H9 (cell line): ENCODE measurements at regions not wholly inside any gene's neighbourhood (a gene's known extent, or its start where the extent isn't known, plus 50 kb on each side); places are given as distances from the start of the nearest gene placed in this dataset.

Experiments
- DNase-seq: peaks from one replicate; pipeline ENCODE4 v3.0.0-alpha.2; 2017
- H2AFZ ChIP-seq: one replicate; pipeline ENCODE4 v1.6.1; 2013; ENCODE audit warnings: mild to moderate bottlenecking, low read length, control low read depth, moderate library complexity
- H2AK5ac ChIP-seq: 2 replicates; pipeline ENCODE4 v1.6.1; 2013; ENCODE audit warnings: low read length, control low read depth, mixed read lengths; ENCODE audit not compliant: insufficient read length
- H2BK120ac ChIP-seq: one replicate; pipeline ENCODE4 v1.6.1; 2013; ENCODE audit warnings: low read depth, mild to moderate bottlenecking, low read length, control low read depth, inconsistent platforms; ENCODE audit not compliant: poor library complexity, severe bottlenecking
- H2BK12ac ChIP-seq: 2 replicates; pipeline ENCODE4 v1.6.1; 2013; ENCODE audit warnings: low read length, control low read depth, mixed read lengths, low read depth; ENCODE audit not compliant: insufficient read length
- H2BK15ac ChIP-seq: 2 replicates; pipeline ENCODE4 v1.6.1; 2013; ENCODE audit warnings: low read depth, low read length, control low read depth
- H2BK20ac ChIP-seq: one replicate; pipeline ENCODE4 v1.6.1; 2013; ENCODE audit warnings: low read depth, mild to moderate bottlenecking, low read length, control low read depth, inconsistent platforms; ENCODE audit not compliant: poor library complexity, severe bottlenecking
- H2BK5ac ChIP-seq: 2 replicates; pipeline ENCODE4 v1.6.1; 2013; ENCODE audit warnings: low read length, control low read depth, mixed read lengths; ENCODE audit not compliant: insufficient read length
- H3K14ac ChIP-seq: 2 replicates; pipeline ENCODE4 v1.6.1; 2013; ENCODE audit warnings: low read length, control low read depth; ENCODE audit not compliant: insufficient read depth
- H3K18ac ChIP-seq: 2 replicates; pipeline ENCODE4 v1.6.1; 2013; ENCODE audit warnings: low read depth, mild to moderate bottlenecking, mixed read lengths, low read length, control low read depth; ENCODE audit not compliant: insufficient read length
- H3K23ac ChIP-seq: 2 replicates; pipeline ENCODE4 v1.6.1; 2013; ENCODE audit warnings: low read length, control low read depth, mixed read lengths, low read depth; ENCODE audit not compliant: insufficient read length
- H3K23me2 ChIP-seq: 2 replicates; pipeline ENCODE4 v1.6.1; 2013; ENCODE audit warnings: low read depth, mild to moderate bottlenecking, mixed read lengths, low read length, control low read depth; ENCODE audit not compliant: insufficient read length, poor library complexity, severe bottlenecking
- H3K27ac ChIP-seq: 2 replicates; pipeline ENCODE4 v1.5.1; 2013; ENCODE audit warnings: low read length, control low read depth, mixed read lengths, low read depth; ENCODE audit not compliant: insufficient read length
- H3K27me3 ChIP-seq: 2 replicates; pipeline ENCODE4 v1.6.1; 2013; ENCODE audit warnings: low read length, control low read depth, inconsistent platforms; ENCODE audit not compliant: insufficient read depth
- H3K4ac ChIP-seq: 2 replicates; pipeline ENCODE4 v1.6.1; 2013; ENCODE audit warnings: low read depth, mild to moderate bottlenecking, control low read depth, inconsistent platforms, low read length, moderate library complexity
- H3K4me1 ChIP-seq: 2 replicates; pipeline ENCODE4 v1.6.1; 2013; ENCODE audit warnings: low read length, control low read depth, inconsistent platforms; ENCODE audit not compliant: insufficient read depth
- H3K4me2 ChIP-seq: 2 replicates; pipeline ENCODE4 v1.6.1; 2013; ENCODE audit warnings: low read length, control low read depth, mixed read lengths; ENCODE audit not compliant: insufficient read length, insufficient read depth
- H3K56ac ChIP-seq: 2 replicates; pipeline ENCODE4 v1.6.1; 2013; ENCODE audit warnings: low read depth, mild to moderate bottlenecking, mixed read lengths, low read length, control low read depth; ENCODE audit not compliant: insufficient read length
- H3K79me1 ChIP-seq: 2 replicates; pipeline ENCODE4 v1.6.1; 2013; ENCODE audit warnings: low read depth, mild to moderate bottlenecking, moderate library complexity, low read length, control low read depth, inconsistent platforms; ENCODE audit not compliant: insufficient read depth, poor library complexity, severe bottlenecking
- H3K79me2 ChIP-seq: 2 replicates; pipeline ENCODE4 v1.6.1; 2013; ENCODE audit warnings: low read length, control low read depth, inconsistent platforms; ENCODE audit not compliant: insufficient read depth
- H3K9ac ChIP-seq: 2 replicates; pipeline ENCODE4 v1.6.1; 2013; ENCODE audit warnings: low read length, control low read depth, mixed read lengths; ENCODE audit not compliant: insufficient read length; ENCODE audit errors: extremely low read depth
- H3K9me3 ChIP-seq: one replicate; pipeline ENCODE4 v1.6.1; 2013; ENCODE audit warnings: low read depth, low read length, inconsistent platforms; ENCODE audit not compliant: control insufficient read depth
- H3T11ph ChIP-seq: one replicate; pipeline ENCODE4 v1.6.1; 2013; ENCODE audit warnings: mild to moderate bottlenecking, low read length, control low read depth, inconsistent platforms
- H4K20me1 ChIP-seq: one replicate; pipeline ENCODE4 v1.6.1; 2013; ENCODE audit not compliant: control insufficient read depth, insufficient read length, insufficient read depth
- H4K5ac ChIP-seq: 2 replicates; pipeline ENCODE4 v1.6.1; 2013; ENCODE audit warnings: low read depth, mild to moderate bottlenecking, mixed read lengths, low read length, control low read depth; ENCODE audit not compliant: insufficient read length
- H4K8ac ChIP-seq: replicated peaks from 2 replicates; pipeline ENCODE4 v1.6.1; 2013; ENCODE audit warnings: low read length, control low read depth, mixed read lengths, low read depth; ENCODE audit not compliant: insufficient read length
- H4K91ac ChIP-seq: 2 replicates; pipeline ENCODE4 v1.6.1; 2013; ENCODE audit warnings: low read depth, mild to moderate bottlenecking, moderate library complexity, mixed read lengths, low read length, control low read depth; ENCODE audit not compliant: insufficient read length
- H3K27ac Mint-ChIP-seq, 3 experiments: 2 replicates in 2 of 3; 3 replicates in 1 of 3; pipeline ENCODE4 v1.8.0; 2020 to 2021; ENCODE audit warnings: mixed read lengths in 3 of 3, mild to moderate bottlenecking in 1 of 3, moderate library complexity in 1 of 3
- H3K27me3 Mint-ChIP-seq: 2 replicates; pipeline ENCODE4 v1.8.0; 2021; ENCODE audit warnings: low read depth, mild to moderate bottlenecking, moderate library complexity, mixed read lengths
- H3K36me3 Mint-ChIP-seq, 3 experiments: 2 replicates in 2 of 3; 3 replicates in 1 of 3; pipeline ENCODE4 v1.8.0; 2020 to 2021; ENCODE audit warnings: low read depth in 3 of 3, mixed read lengths in 3 of 3; ENCODE audit not compliant: insufficient read depth in 1 of 3
- H3K4me1 Mint-ChIP-seq, 2 experiments: 2 replicates each; pipeline ENCODE4 v1.8.0; 2020; ENCODE audit warnings: mixed read lengths in 2 of 2
- H3K4me3 Mint-ChIP-seq, 2 experiments: 2 replicates in 1 of 2; 3 replicates in 1 of 2; pipeline ENCODE4 v1.8.0; 2020 to 2021; ENCODE audit warnings: mild to moderate bottlenecking in 2 of 2, mixed read lengths in 2 of 2, moderate library complexity in 1 of 2
- H3K9me3 Mint-ChIP-seq, 2 experiments: 2 replicates in 1 of 2; 3 replicates in 1 of 2; pipeline ENCODE4 v1.8.0; 2020; ENCODE audit warnings: mild to moderate bottlenecking in 2 of 2, mixed read lengths in 2 of 2, moderate library complexity in 1 of 2
- CTCF ChIP-seq: fragments of 200-600 bp; sonication (generic); conservative IDR thresholded peaks from 3 replicates; pipeline ENCODE4 v1.8.0; 2021; ENCODE audit warnings: antibody characterized with exemption, mild to moderate bottlenecking
- WGBS: extraction: QIAGEN DNeasy Blood & Tissue Kit; methylation state at CpG from one replicate; pipeline ENCODE4 v1.1.7; 2013; ENCODE audit warnings: missing lambda C conversion rate, low lambda C conversion rate, mixed read lengths; ENCODE audit not compliant: insufficient read length; ENCODE audit errors: extremely low coverage; 5-methylcytosine and 5-hydroxymethylcytosine counted together

DNA sequence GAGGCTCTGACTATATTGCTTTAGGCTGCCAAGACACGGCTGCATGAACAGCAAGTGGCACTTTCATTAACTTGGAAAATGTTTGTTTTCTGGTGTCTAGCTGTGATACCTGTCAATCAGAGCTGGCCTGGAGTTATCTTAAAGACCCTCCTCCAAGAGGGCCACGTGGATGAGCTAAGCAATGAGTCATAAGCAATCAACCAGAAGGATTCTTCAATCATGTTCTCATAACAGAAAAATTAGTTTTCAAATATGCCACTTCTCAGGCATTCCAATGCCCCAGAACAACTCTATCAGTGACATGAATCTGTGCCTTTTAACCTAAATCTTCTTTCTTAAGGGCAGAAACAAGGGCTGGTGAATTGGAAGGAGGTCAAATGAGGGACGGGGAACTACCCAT lies 283.0 kb downstream of the HTR1B start:
- Histone ChIP-seq H3K18ac (no peak overlapping the region), H3K56ac (no peak overlapping the region), H3K4me2 (no peak overlapping the region), H3K9ac (no peak overlapping the region), H3K23me2 (no peaks in the 10 kb centered on the region), H4K5ac (no peak overlapping the region), H3K27me3 (no peaks in the 10 kb centered on the region), H3K27ac (no peak overlapping the region), H2BK120ac (no peak overlapping the region), H3T11ph (no peak overlapping the region), H3K79me2 (no peaks in the 10 kb centered on the region), H3K23ac (no peak overlapping the region), H2BK5ac (no peak overlapping the region), H2BK15ac (no peak overlapping the region), H3K9me3 (no peaks in the 10 kb centered on the region), H4K91ac (no peak overlapping the region), H2AFZ (no peak overlapping the region), H3K4me1 (no peaks in the 10 kb centered on the region), H4K20me1 (no peaks in the 10 kb centered on the region), H3K14ac (no peak overlapping the region), H3K4ac (no peak overlapping the region), H2BK12ac (no peak overlapping the region), H2BK20ac (no peak overlapping the region), H4K8ac (no peak overlapping the region), H2AK5ac (no peak overlapping the region), H3K79me1 (no peaks in the 10 kb centered on the region)
- peaks cover 0 to 4% of the 10 kb centered on the region in 2 experiments; a peak in 2 of 5 replicates for H3K9me3 Mint-ChIP-seq
- H3K36me3 Mint-ChIP-seq: no peaks in the 10 kb centered on the region
- no peak overlapping the region for H3K4me3 Mint-ChIP-seq
- no peak for DNase-seq
- no peaks in the 10 kb centered on the region for H3K27me3 Mint-ChIP-seq
- H3K27ac Mint-ChIP-seq: no peak overlapping the region
- H3K4me1 Mint-ChIP-seq: no peaks in the 10 kb centered on the region
- no CpG with 5 or more reads among the region's 3 CpGs for WGBS
- TF ChIP-seq CTCF: no peak
